Activated CD8-positive, alpha-beta memory T cell treated with anti-CD3 and anti-CD28 coated beads, Interleukin-2, amount 10 ng/mL, durations not matched to agents 7 days and 5 days (primary cell): ENCODE measurements at regions not wholly inside any gene's neighbourhood (a gene's known extent, or its start where the extent isn't known, plus 50 kb on each side); places are given as distances from the start of the nearest gene placed in this dataset.

Source experiments
- ATAC-seq: fragments of 150-1000 bp; cut with Tn5 transposase; one replicate; pipeline ENCODE4 v1.10.0; 2021; ENCODE audit warnings: moderate library complexity
- CTCF ChIA-PET: fragments of 350-600 bp; sonication (Branson Sonifier 250); formaldehyde crosslinking; loops from one replicate; lab custom pipeline; 2021; ENCODE audit warnings: antibody characterized with exemption; lab: Charles Lee
- DNase-seq: peaks from one replicate; pipeline ENCODE4 v3.0.0-alpha.2; 2020
- H3K27ac Mint-ChIP-seq: one replicate; pipeline ENCODE4 v1.8.0; 2021; ENCODE audit warnings: mild to moderate bottlenecking, mixed read lengths
- H3K27me3 Mint-ChIP-seq: one replicate; pipeline ENCODE4 v1.8.0; 2021; ENCODE audit warnings: mixed read lengths
- H3K36me3 Mint-ChIP-seq: one replicate; pipeline ENCODE4 v1.8.0; 2021; ENCODE audit warnings: mild to moderate bottlenecking, mixed read lengths
- H3K4me1 Mint-ChIP-seq: one replicate; pipeline ENCODE4 v1.8.0; 2021; ENCODE audit warnings: mixed read lengths
- H3K4me3 Mint-ChIP-seq: one replicate; pipeline ENCODE4 v1.8.0; 2021; ENCODE audit warnings: mild to moderate bottlenecking, moderate library complexity, mixed read lengths
- H3K9me3 Mint-ChIP-seq: one replicate; pipeline ENCODE4 v1.8.0; 2022; ENCODE audit warnings: low read depth, mixed read lengths

DNA sequence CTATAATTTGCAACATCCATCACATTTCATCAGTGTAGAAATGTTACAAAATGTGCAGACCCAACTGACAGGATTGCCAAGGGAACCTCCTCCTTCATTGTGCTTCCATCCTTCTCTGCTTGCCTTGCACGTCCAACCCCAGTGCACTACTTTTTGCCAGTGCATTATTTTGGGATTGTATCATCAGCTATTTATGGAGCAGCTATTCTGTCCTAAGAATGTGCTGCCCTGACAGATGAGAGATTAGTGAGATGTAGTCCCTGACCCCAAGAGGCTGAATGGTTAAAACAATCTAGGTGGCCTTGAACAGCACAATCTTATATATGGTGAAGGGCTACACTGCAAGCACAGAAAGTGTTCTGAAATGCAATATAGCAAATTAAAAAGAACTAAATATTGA lies 935.8 kb downstream of the IGSF11 start:
- no peak overlapping the region for H3K27ac Mint-ChIP-seq
- no peaks in the 10 kb centered on the region for H3K4me1 Mint-ChIP-seq
- ATAC-seq (no peak), DNase-seq (no peak)
- no peaks in the 10 kb centered on the region for H3K27me3 Mint-ChIP-seq
- H3K36me3 Mint-ChIP-seq = no peaks in the 10 kb centered on the region
- CTCF ChIA-PET = no interaction called here
- no peak overlapping the region for H3K4me3 Mint-ChIP-seq
- peaks cover 10% of the 10 kb centered on the region for H3K9me3 Mint-ChIP-seq

DNA sequence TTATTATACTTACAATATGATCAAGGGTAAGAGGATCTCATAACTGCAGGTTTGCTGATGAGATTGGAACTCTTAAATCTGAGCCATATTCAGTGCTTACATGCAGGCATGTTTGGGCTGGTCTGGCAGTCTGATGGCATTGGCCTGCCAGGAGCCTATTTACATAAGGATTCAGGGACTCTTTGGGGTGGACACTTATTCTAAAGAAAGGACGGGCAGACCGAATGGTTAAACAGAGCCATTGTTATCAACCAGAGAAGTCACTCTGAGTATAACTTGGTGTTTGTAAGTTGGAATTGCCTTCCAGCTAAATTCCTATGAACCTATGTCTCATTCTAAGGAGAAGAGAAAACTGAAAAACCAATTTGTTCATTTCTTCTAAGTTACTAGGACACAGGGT lies 932.8 kb downstream of the IGSF11 start:
- no peak overlapping the region for H3K4me3 Mint-ChIP-seq
- no peaks in the 10 kb centered on the region for H3K4me1 Mint-ChIP-seq
- ATAC-seq (no peak), DNase-seq (no peak)
- H3K27me3 Mint-ChIP-seq = no peaks in the 10 kb centered on the region
- H3K9me3 Mint-ChIP-seq = peaks cover 7% of the 10 kb centered on the region
- CTCF ChIA-PET = no interaction called here
- H3K27ac Mint-ChIP-seq = no peak overlapping the region
- no peaks in the 10 kb centered on the region for H3K36me3 Mint-ChIP-seq

DNA sequence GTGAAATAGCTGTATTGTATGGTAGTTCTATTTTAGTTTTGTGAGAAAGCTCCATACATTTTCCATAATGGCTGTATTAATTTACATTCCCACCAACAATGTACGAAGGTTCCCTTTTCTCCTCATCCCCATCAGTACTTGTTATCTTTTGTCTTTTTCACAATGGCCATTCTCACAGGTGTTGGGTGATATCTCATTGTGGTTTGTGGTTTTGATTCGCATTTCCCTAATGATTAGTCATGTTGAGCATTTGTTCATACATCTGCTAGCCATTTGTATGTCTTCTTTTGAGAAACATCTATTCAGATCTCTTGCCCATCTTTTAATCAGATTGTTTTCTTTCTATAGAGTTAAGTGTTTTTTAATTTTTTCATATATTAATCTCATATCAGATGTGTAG lies 931.9 kb downstream of the IGSF11 start:
- no peak for ATAC-seq

DNA sequence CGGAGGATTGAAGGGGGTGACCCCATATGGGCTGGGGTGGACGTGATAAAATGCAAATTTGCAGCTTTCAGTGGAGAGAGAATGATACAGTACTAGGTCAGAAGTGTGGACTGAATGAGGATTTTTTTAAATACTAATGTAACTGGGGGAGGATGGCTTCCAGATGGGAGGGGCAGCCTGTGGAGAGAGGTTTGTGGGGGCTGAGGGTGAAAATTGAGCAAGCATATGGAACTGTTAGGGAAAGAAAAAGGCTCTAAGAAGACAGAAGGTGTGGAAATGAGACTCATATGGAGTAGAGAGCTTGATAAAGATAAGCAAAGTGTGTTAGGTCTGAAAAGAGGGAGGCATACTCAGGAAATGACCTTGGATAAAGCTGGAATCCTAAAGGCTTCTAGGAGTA lies 926.4 kb downstream of the IGSF11 start:
- Mint-ChIP-seq H3K27ac (no peak overlapping the region), H3K4me3 (no peak overlapping the region), H3K9me3 (peaks cover 5% of the 10 kb centered on the region), H3K4me1 (no peaks in the 10 kb centered on the region), H3K36me3 (no peaks in the 10 kb centered on the region), H3K27me3 (no peaks in the 10 kb centered on the region)
- DNase-seq (no peak), ATAC-seq (no peak)
- CTCF ChIA-PET = no interaction called here

More for the DNA sequence above, 931.9 kb downstream of the IGSF11 start:
- CTCF ChIA-PET = no interaction called here
- Mint-ChIP-seq H3K4me3 (no peak overlapping the region), H3K36me3 (no peaks in the 10 kb centered on the region), H3K4me1 (no peaks in the 10 kb centered on the region), H3K27me3 (no peaks in the 10 kb centered on the region), H3K9me3 (peaks cover 7% of the 10 kb centered on the region), H3K27ac (no peak overlapping the region)
- DNase-seq = no peak

DNA sequence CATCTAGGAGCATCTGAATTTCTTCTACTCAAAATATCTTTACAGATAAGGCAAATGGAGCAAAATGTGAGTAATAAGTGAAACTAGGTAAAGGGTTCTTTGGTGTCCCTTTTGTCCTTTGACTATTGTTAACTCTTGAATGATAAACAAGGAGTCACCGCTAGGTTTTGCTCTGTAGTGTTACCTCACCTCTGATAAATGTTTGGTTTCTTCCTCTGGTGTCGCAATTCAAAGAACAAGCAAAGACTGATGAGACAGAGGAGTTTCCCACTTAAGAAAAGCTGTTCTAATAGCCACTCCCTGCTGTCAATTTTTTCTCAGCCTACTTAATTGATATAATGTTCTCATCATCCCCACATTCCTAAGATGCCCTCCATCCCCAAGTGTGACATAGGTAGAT lies 925.9 kb downstream of the IGSF11 start:
- ATAC-seq = no peak
- H3K9me3 Mint-ChIP-seq = peaks cover 5% of the 10 kb centered on the region
- CTCF ChIA-PET = no interaction called here
- no peaks in the 10 kb centered on the region for H3K36me3 Mint-ChIP-seq
- no peaks in the 10 kb centered on the region for H3K4me1 Mint-ChIP-seq
- no peaks in the 10 kb centered on the region for H3K27me3 Mint-ChIP-seq
- H3K27ac Mint-ChIP-seq = no peak overlapping the region
- H3K4me3 Mint-ChIP-seq = no peak overlapping the region
- no peak for DNase-seq

DNA sequence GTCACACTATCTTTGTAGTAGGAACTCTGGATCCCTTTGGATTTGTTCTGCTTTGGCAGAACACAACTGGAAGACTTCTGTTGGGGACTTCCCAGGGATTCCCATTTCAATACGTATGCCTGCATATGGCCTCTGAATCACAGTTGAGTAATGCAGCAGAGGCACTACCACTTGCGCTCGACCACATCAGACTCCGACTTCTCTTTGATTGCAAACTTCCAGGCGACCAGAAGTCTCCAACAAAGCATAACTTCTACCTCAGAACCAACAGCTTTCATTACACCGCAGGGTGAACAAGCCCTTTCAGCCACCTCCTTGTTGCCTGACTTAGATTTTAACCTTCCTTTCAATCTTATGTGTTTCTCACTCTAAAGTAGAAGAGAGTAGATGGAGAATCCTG lies 924.4 kb downstream of the IGSF11 start:
- Mint-ChIP-seq H3K27ac (no peak overlapping the region), H3K4me1 (no peaks in the 10 kb centered on the region), H3K27me3 (no peaks in the 10 kb centered on the region), H3K36me3 (no peaks in the 10 kb centered on the region), H3K9me3 (peaks cover 5% of the 10 kb centered on the region), H3K4me3 (no peak overlapping the region)
- DNase-seq (no peak), ATAC-seq (no peak)
- CTCF ChIA-PET = no interaction called here

DNA sequence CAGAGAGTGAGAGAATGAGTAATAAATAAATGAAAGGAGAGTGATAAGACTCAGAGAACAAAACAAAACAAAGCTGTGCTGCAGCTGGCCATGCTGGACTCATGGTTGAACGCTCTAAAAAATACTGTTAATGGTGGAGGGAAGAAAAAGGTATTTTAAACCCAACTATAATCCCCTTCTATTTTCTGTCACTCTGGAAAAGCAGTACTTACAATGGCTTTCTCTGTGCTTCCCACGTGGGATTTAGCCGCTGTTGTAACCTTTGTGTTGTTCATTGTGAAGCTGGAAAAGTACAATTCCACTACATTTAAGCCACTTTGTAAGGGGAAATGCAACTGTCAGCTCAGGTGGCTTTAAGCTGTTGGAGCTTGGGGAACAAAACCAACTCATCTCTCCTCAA lies 917.7 kb downstream of the IGSF11 start:
- DNase-seq (no peak), ATAC-seq (no peak)
- Mint-ChIP-seq H3K36me3 (no peaks in the 10 kb centered on the region), H3K9me3 (peaks cover 9% of the 10 kb centered on the region), H3K27ac (no peak overlapping the region), H3K27me3 (no peaks in the 10 kb centered on the region), H3K4me3 (no peak overlapping the region), H3K4me1 (no peaks in the 10 kb centered on the region)
- CTCF ChIA-PET = no interaction called here

DNA sequence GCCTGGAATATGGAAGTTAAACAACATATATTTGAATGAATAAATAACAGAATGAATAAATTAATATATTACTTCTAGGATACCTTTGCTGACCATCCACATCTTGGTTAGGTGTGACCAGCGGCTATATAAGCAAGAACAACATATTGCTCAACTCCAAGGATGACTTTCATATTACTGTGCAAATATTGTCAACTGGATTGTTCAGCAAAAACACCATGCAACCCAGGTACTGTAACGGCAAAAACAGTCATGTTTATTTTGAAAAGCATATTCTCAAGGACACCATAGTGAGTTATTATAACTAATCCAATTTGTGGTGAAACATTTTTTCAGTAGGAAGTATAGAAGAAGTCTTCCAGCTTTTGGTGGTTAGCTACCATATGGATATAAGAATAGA lies 907.9 kb downstream of the IGSF11 start:
- Mint-ChIP-seq H3K9me3 (peaks cover 5% of the 10 kb centered on the region), H3K4me1 (no peaks in the 10 kb centered on the region), H3K36me3 (no peaks in the 10 kb centered on the region), H3K27ac (no peak overlapping the region), H3K27me3 (no peaks in the 10 kb centered on the region), H3K4me3 (no peak overlapping the region)
- DNase-seq (no peak), ATAC-seq (no peak)
- CTCF ChIA-PET = no interaction called here

DNA sequence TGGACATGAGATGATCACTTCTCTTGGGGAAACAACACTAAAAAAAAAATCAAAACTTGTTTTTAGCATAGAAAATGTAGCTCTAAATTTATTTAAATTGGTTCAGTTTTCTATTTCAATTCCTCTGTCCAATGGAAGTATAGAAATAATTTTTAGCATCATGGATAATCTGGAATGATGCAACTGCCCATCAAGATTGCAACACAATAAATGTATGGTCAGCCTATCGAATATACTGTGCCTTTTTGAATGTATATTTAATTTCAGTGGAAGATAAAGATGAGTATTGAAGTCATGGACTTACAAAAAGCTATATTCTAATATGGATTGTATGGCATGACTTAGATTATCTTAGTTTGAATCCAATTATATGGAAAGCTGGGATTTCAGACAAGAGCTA lies 906.7 kb downstream of the IGSF11 start:
- no peaks in the 10 kb centered on the region for H3K36me3 Mint-ChIP-seq
- ATAC-seq = no peak

DNA sequence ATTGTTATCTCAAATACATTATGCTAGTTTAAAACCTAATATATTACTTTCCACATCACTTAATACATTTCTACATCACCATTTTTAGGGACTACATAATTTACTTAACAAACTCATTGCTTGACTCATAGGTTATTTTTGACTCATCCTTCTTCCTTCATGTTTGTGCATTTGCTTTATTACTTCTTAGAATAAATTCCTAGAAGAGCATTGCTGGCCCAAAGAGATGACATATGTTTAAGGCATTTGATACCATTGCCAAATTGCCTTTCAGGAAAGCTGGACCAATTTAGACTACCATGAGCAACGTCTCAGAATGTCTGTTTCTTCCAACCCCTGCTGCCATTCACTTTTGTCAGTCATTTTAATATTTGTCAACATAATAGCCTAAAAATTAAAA lies 905.8 kb downstream of the IGSF11 start:
- H3K4me3 Mint-ChIP-seq = no peak overlapping the region
- CTCF ChIA-PET = no interaction called here

More for the DNA sequence above, 906.7 kb downstream of the IGSF11 start:
- CTCF ChIA-PET = no interaction called here
- no peak for DNase-seq
- peaks cover 5% of the 10 kb centered on the region for H3K9me3 Mint-ChIP-seq
- no peak overlapping the region for H3K4me3 Mint-ChIP-seq
- no peaks in the 10 kb centered on the region for H3K4me1 Mint-ChIP-seq
- H3K27me3 Mint-ChIP-seq = no peaks in the 10 kb centered on the region
- no peak overlapping the region for H3K27ac Mint-ChIP-seq

DNA sequence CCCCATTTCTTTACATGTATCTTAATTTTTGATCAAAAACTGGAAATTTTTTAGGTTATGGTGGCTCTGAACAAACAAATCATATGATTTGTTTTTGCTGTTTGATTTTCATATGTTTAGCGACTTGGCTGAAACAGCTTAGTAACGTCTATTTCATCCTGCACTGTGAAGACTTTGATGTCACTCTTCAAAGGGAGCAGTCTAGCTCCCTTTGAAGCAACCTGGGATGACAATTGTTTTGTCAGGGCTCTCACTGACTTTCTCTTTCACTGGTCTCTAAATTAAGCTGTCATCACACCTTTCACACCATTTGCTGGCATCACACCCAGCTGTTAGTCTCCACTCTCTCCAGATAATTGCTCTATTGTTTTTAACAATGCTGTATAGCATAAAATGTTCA lies 896.9 kb downstream of the IGSF11 start:
- H3K4me3 Mint-ChIP-seq = no peak overlapping the region
- no peak overlapping the region for H3K27ac Mint-ChIP-seq
- peaks cover 17% of the 10 kb centered on the region for H3K9me3 Mint-ChIP-seq
- H3K27me3 Mint-ChIP-seq = no peaks in the 10 kb centered on the region
- DNase-seq = no peak
- no peaks in the 10 kb centered on the region for H3K36me3 Mint-ChIP-seq
- CTCF ChIA-PET = no interaction called here
- no peaks in the 10 kb centered on the region for H3K4me1 Mint-ChIP-seq
- ATAC-seq = no peak

More for the DNA sequence above, 905.8 kb downstream of the IGSF11 start:
- ATAC-seq (no peak), DNase-seq (no peak)
- no peak overlapping the region for H3K27ac Mint-ChIP-seq
- peaks cover 5% of the 10 kb centered on the region for H3K9me3 Mint-ChIP-seq
- H3K27me3 Mint-ChIP-seq = no peaks in the 10 kb centered on the region
- no peaks in the 10 kb centered on the region for H3K36me3 Mint-ChIP-seq
- no peaks in the 10 kb centered on the region for H3K4me1 Mint-ChIP-seq

DNA sequence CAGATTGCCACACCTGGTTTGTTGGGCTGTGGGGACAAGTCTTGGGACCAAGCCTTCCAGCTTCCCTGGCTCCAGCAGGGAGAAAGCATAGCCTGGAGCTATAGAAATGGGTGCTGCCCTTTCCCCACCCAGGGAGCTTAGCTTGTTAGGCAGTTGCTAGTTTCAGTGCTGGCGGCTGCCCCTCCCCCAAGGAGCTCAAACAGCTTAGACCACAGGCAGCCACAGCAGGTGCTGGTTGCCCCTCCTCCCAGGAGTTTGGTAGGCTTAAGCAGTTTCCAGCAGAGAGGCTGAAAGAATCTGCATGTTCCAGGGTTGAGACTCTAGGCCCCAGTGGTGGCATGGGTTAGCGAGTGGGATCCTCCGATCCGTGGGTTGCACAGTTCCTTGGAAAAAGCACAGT lies 889.7 kb downstream of the IGSF11 start:
- Mint-ChIP-seq H3K36me3 (no peaks in the 10 kb centered on the region), H3K27ac (no peak overlapping the region), H3K9me3 (peaks cover 20% of the 10 kb centered on the region), H3K27me3 (no peaks in the 10 kb centered on the region), H3K4me3 (no peak overlapping the region), H3K4me1 (no peaks in the 10 kb centered on the region)
- CTCF ChIA-PET = no interaction called here
- DNase-seq = no peak
- ATAC-seq = no peak

DNA sequence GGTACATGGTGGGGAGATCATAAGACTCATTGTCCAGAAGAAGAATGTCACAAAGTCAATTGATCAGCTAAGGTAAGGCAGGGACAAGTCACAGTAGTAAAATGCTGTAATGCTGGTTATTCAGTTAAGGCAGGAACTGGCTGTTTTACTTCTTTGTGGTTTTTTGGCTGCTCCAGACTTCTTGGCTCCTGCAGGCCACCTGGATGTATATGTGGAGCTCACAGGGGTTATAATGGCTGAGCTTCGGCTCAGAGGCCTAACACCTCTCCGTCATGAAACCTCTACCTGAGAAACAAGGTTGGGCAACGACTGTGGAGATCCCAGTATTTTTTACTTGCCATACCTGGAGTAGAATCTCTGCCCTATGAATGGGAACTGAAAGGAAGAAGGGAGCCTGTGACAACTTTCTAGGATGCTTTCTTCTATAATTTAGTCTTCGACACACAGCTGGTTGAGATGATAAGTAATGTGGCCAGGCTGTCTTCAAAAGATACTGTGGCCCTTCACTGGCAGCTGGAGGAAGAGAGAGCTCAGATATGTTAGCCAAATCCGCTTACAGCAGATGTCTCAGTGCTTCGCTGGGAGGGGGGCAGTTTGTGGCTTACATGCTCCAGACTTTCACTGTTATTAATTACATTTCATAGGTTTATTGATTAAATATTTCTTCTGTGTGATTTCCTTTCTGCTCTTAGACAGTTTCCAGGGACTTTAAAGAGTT lies 887.8 kb downstream of the IGSF11 start:
- no peak for ATAC-seq
- CTCF ChIA-PET = no interaction called here

DNA sequence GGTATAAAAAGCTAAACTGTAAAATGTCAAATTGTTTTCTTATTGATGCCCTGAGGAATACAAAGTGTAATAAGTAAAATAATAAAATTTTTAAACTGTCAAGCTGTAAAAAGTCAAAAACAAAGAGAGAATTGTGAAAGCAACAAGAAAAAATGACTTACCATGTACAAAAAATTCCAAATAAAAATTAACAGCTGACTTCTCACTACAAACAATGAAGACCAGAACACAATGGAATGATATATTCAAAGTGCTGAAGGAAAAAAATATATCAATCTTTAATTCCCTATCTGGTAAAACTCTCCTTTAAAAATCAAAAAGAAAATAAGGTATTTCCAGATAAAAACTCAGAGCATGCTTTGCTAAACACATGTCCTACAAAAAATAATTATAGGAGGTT lies 883.5 kb downstream of the IGSF11 start:
- no peaks in the 10 kb centered on the region for H3K27me3 Mint-ChIP-seq
- no peak overlapping the region for H3K27ac Mint-ChIP-seq
- no peak overlapping the region for H3K4me3 Mint-ChIP-seq
- CTCF ChIA-PET = no interaction called here
- ATAC-seq (no peak), DNase-seq (no peak)
- peaks cover 7% of the 10 kb centered on the region for H3K9me3 Mint-ChIP-seq
- H3K36me3 Mint-ChIP-seq = no peaks in the 10 kb centered on the region
- no peaks in the 10 kb centered on the region for H3K4me1 Mint-ChIP-seq

More for the DNA sequence above, 887.8 kb downstream of the IGSF11 start:
- peaks cover 20% of the 10 kb centered on the region for H3K9me3 Mint-ChIP-seq
- no peaks in the 10 kb centered on the region for H3K27me3 Mint-ChIP-seq
- no peak overlapping the region for H3K4me3 Mint-ChIP-seq
- H3K4me1 Mint-ChIP-seq = no peaks in the 10 kb centered on the region
- no peak for DNase-seq
- H3K36me3 Mint-ChIP-seq = no peaks in the 10 kb centered on the region
- H3K27ac Mint-ChIP-seq = no peak overlapping the region
